ENCODE measurements at regions not wholly inside any gene's neighbourhood (a gene's known extent, or its start where the extent isn't known, plus 50 kb on each side); places are given as distances from the start of the nearest gene placed in this dataset.
"Not testable (repeated sequence)": the region's sequence is repeated elsewhere in the genome, so short reads cannot be mapped to it uniquely, and the experiment has no call there.

DNA sequence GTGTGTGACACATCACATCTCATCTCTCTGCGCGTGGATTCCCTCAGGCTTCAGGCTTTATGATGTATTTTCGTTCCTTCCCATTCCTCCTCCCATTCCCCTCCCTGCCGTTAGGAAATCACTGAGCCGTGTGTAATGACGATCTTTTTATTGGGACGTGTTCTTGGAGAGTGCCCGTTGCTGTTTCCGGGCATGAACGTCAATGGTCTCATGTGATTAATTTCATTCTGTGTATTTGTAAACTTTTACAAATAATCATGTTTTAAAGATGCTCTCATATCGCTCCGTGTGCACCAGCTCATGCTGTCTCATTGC lies 271.3 kb downstream of the ADGRD1 start:
- TF ChIP-seq HMG20B (CRISPR knock-in tag; IDR thresholded peaks at IDR 0.05); ZNF24 (IDR thresholded peaks at IDR 0.05); ZNF224 (CRISPR knock-in tag; IDR thresholded peaks at IDR 0.05); POLR2A (conservative IDR thresholded peaks at IDR 0.05); CTCF (IDR thresholded peaks at IDR 0.05 in 2 of 3, conservative IDR thresholded peaks at IDR 0.05 in 1 of 3; ENCODE audit: insufficient read depth in 2 of 3, low read depth in 1 of 3, low read length in 3 of 3); ZNF274 (IDR thresholded peaks at IDR 0.05; ENCODE audit: borderline replicate concordance, low read depth, low read length); ARID2 (IDR thresholded peaks at IDR 0.05): not testable (repeated sequence)
- TF ChIP-seq, protein P1, sequence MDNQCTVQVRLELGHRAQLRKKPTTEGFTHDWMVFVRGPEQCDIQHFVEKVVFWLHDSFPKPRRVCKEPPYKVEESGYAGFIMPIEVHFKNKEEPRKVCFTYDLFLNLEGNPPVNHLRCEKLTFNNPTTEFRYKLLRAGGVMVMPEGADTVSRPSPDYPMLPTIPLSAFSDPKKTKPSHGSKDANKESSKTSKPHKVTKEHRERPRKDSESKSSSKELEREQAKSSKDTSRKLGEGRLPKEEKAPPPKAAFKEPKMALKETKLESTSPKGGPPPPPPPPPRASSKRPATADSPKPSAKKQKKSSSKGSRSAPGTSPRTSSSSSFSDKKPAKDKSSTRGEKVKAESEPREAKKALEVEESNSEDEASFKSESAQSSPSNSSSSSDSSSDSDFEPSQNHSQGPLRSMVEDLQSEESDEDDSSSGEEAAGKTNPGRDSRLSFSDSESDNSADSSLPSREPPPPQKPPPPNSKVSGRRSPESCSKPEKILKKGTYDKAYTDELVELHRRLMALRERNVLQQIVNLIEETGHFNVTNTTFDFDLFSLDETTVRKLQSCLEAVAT (IDR thresholded peaks at IDR 0.05), result not testable (repeated sequence)
